ENCODE measurements at regions not wholly inside any gene's neighbourhood (a gene's known extent, or its start where the extent isn't known, plus 50 kb on each side); places are given as distances from the start of the nearest gene placed in this dataset.

DNA sequence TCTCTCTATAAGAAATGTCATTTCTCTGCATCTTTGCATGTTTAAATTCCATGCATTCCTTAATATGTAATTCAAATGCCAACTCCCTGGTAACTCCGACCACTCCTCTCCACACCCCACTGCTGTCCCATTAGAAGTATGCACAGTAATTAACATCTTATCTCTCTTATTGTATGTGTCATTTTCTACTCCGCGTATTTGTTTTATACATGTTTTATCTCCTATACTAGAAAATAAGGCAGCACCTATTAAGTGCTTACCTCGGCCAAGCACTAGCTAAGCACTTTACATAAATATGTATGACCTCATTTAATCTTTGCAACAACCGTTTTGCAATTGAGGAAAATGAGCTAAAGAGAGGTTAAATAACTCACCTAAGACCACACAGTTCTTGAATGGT is 469.8 kb downstream of the BCAT1 start:
- FAIRE-seq (no peak), DNase-seq (ENCODE audit: low spot score) (no peak), ATAC-seq (no peak)
- Histone ChIP-seq H3K4me3 (replicated peaks in 1 of 3; ENCODE audit: insufficient read depth in 1 of 3, low read depth in 2 of 3, low read length in 3 of 3) (no peak overlapping the region), H3K9ac (ENCODE audit: insufficient read depth, low read depth, low read length) (no peak overlapping the region), H3K27me3 (ENCODE audit: control insufficient read depth in 1 of 2, insufficient read depth in 2 of 2, low read length in 2 of 2) (no peaks in the 10 kb centered on the region), H3K4me2 (ENCODE audit: low read depth, low read length) (no peak overlapping the region), H3K79me2 (ENCODE audit: insufficient read depth, low read length) (no peaks in the 10 kb centered on the region), H3K36me3 (replicated peaks in 1 of 2; ENCODE audit: control insufficient read depth in 1 of 2, insufficient read depth in 2 of 2, low read length in 2 of 2) (no peaks in the 10 kb centered on the region), H3K27ac (ENCODE audit: extremely low read length, insufficient read depth, low read length) (no peak overlapping the region), H4K20me1 (ENCODE audit: insufficient read depth, low read length) (no peaks in the 10 kb centered on the region), H3K9me3 (ENCODE audit: low read length) (no peaks in the 10 kb centered on the region), H2AFZ (ENCODE audit: low read length) (no peak overlapping the region), H3K4me1 (ENCODE audit: insufficient read depth, low read length) (no peaks in the 10 kb centered on the region)
- no peak for TF ChIP-seq TEAD3 (CRISPR knock-in tag; optimal IDR thresholded peaks at IDR 0.05; ENCODE audit: borderline replicate concordance)
- 65% methylated on average over 5 of the region's 5 CpGs for WGBS (ENCODE audit: low lambda C conversion rate)
- ChIA-PET CTCF (ENCODE audit: low intra/inter-chr PET ratio, low total read pairs) (no interaction called here), POLR2A (no interaction called here)
- no TSS peak for BruUV-seq (replicated peaks)
- in situ Hi-C loops (cut with HindIII; ENCODE audit: extremely low pct_ligation_motif_present, low pct_unique_long_range_greater_than_20kb) (no loop called here), intact Hi-C loops (cut with micrococcal nuclease; ENCODE audit: unreplicated experiment) (no loop called here)

- no peak overlapping the region for H3K27ac ChIP-seq (ENCODE audit: extremely low read length, insufficient read depth, low read length)
- in situ Hi-C loops (cut with HindIII; ENCODE audit: extremely low pct_ligation_motif_present, low pct_unique_long_range_greater_than_20kb) (no loop called here), intact Hi-C loops (cut with micrococcal nuclease; ENCODE audit: unreplicated experiment) (no loop called here)
- no peak overlapping the region for H3K9ac ChIP-seq (ENCODE audit: insufficient read depth, low read depth, low read length)
- no peaks in the 10 kb centered on the region for H3K36me3 ChIP-seq (replicated peaks in 1 of 2; ENCODE audit: control insufficient read depth in 1 of 2, insufficient read depth in 2 of 2, low read length in 2 of 2)
- no peaks in the 10 kb centered on the region for H3K27me3 ChIP-seq (ENCODE audit: control insufficient read depth in 1 of 2, insufficient read depth in 2 of 2, low read length in 2 of 2)
- POLR2A ChIA-PET, result no interaction called here
- no peaks in the 10 kb centered on the region for H3K79me2 ChIP-seq (ENCODE audit: insufficient read depth, low read length)
- CTCF ChIA-PET (ENCODE audit: low intra/inter-chr PET ratio, low total read pairs), result no interaction called here
- FAIRE-seq (no peak), DNase-seq (ENCODE audit: low spot score) (no peak), ATAC-seq (no peak)
- TF ChIP-seq MYNN (CRISPR knock-in tag; IDR thresholded peaks at IDR 0.05; ENCODE audit: low read depth) (no peak), FOXA3 (CRISPR knock-in tag; IDR thresholded peaks at IDR 0.05) (no peak), HDAC2 (CRISPR knock-in tag; IDR thresholded peaks at IDR 0.05) (no peak), NFRKB (IDR thresholded peaks at IDR 0.05) (no peak), FOXC1 (CRISPR knock-in tag; IDR thresholded peaks at IDR 0.05; ENCODE audit: borderline replicate concordance) (no peak)
- H4K20me1 ChIP-seq (ENCODE audit: insufficient read depth, low read length), result no peaks in the 10 kb centered on the region
- H3K9me3 ChIP-seq (ENCODE audit: low read length), result no peaks in the 10 kb centered on the region
- no peak overlapping the region for H2AFZ ChIP-seq (ENCODE audit: low read length)
- no peak overlapping the region for H3K4me2 ChIP-seq (ENCODE audit: low read depth, low read length)
- no TSS peak for BruUV-seq (replicated peaks)
- H3K4me1 ChIP-seq (ENCODE audit: insufficient read depth, low read length), result no peaks in the 10 kb centered on the region
- WGBS (ENCODE audit: low lambda C conversion rate), result 92% methylated on average over 1 of the region's 1 CpG
- no peak overlapping the region for H3K4me3 ChIP-seq (replicated peaks in 1 of 3; ENCODE audit: insufficient read depth in 1 of 3, low read depth in 2 of 3, low read length in 3 of 3)
These were observed 470.6 kb downstream of the BCAT1 start for GRCh38 chr12:24478254-24478653.

All from HepG2 (cell line).